NB4 (cell line): ENCODE measurements at regions not wholly inside any gene's neighbourhood (a gene's known extent, or its start where the extent isn't known, plus 50 kb on each side); places are given as distances from the start of the nearest gene placed in this dataset.
"Not testable (repeated sequence)": the region's sequence is repeated elsewhere in the genome, so short reads cannot be mapped to it uniquely, and the experiment has no call there.

Experiments used
- MYC ChIP-seq: IDR thresholded peaks from 2 replicates; pipeline ENCODE4 v1.6.1; 2011; ENCODE audit warnings: low read depth, low read length
- POLR2A ChIP-seq: IDR thresholded peaks from 2 replicates; pipeline ENCODE4 v1.6.1; 2011; ENCODE audit warnings: mild to moderate bottlenecking; ENCODE audit not compliant: insufficient read length; ENCODE audit errors: extremely low read depth
- TF ChIP-seq, protein P1 (sequence below): IDR thresholded peaks from one replicate; pipeline ENCODE4 v1.5.1; 2012; ENCODE audit warnings: low read depth, low read length
- TF ChIP-seq, protein P2 (sequence below): IDR thresholded peaks from 2 replicates; pipeline ENCODE4 v1.6.1; 2011; ENCODE audit warnings: low read depth, low read length

DNA sequence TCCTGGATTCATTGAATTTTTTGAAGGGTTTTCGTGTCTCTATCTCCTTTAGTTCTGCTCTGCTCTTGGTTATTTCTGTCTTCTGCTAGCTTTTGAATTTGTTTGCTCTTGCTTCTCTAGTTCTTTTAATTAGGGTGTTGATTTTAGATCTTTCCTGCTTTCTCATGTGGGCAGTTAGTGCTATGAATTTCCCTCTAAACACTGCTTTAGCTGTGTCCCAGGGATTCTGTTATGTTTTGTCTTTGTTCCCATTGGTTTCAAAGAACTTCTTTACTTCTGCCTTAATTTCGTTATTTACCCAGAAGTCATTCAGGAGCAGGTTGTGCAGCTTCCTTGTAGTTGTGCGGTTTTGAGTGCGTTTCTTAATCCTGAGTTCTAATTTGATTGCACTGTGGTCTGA lies 220.1 kb downstream of the UTRN start:
- not testable (repeated sequence) for TF ChIP-seq POLR2A, MYC
- TF ChIP-seq, protein P1, sequence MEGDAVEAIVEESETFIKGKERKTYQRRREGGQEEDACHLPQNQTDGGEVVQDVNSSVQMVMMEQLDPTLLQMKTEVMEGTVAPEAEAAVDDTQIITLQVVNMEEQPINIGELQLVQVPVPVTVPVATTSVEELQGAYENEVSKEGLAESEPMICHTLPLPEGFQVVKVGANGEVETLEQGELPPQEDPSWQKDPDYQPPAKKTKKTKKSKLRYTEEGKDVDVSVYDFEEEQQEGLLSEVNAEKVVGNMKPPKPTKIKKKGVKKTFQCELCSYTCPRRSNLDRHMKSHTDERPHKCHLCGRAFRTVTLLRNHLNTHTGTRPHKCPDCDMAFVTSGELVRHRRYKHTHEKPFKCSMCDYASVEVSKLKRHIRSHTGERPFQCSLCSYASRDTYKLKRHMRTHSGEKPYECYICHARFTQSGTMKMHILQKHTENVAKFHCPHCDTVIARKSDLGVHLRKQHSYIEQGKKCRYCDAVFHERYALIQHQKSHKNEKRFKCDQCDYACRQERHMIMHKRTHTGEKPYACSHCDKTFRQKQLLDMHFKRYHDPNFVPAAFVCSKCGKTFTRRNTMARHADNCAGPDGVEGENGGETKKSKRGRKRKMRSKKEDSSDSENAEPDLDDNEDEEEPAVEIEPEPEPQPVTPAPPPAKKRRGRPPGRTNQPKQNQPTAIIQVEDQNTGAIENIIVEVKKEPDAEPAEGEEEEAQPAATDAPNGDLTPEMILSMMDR: not testable (repeated sequence)
- TF ChIP-seq, protein P2, sequence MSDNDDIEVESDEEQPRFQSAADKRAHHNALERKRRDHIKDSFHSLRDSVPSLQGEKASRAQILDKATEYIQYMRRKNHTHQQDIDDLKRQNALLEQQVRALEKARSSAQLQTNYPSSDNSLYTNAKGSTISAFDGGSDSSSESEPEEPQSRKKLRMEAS: not testable (repeated sequence)
